GM10266 (cell line): ENCODE measurements at regions not wholly inside any gene's neighbourhood (a gene's known extent, or its start where the extent isn't known, plus 50 kb on each side); places are given as distances from the start of the nearest gene placed in this dataset.

Experiments used
- DNase-seq: peaks from one replicate; pipeline ENCODE4 v3.0.0; 2012; ENCODE audit errors: extremely low spot score
- TF ChIP-seq, protein P1 (sequence below): IDR thresholded peaks from 2 replicates; pipeline ENCODE4 v1.5.1; 2012; ENCODE audit warnings: mild to moderate bottlenecking, low read depth; ENCODE audit not compliant: control insufficient read depth, insufficient read depth; ENCODE audit errors: missing control alignments

DNA sequence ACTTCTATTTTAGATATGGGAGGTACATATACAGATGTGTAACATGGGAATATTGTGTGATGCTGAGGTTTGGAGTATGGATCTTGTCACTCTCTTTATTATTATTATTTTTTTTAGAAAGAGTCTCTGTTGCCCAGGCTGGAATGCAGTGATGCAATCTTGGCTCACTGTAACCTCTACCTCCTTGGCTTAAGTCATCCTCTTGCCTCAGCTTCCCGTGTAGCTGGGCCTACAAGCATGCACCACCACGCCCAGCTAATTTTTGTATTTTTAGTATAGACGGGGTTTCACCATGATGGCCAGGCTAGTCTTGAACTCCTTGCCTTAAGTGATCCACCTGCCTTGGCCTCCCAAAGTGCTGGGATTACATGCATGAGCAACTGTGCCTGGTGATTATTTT is 138.4 kb upstream of the SLC28A3 start:
- TF ChIP-seq, protein P1, sequence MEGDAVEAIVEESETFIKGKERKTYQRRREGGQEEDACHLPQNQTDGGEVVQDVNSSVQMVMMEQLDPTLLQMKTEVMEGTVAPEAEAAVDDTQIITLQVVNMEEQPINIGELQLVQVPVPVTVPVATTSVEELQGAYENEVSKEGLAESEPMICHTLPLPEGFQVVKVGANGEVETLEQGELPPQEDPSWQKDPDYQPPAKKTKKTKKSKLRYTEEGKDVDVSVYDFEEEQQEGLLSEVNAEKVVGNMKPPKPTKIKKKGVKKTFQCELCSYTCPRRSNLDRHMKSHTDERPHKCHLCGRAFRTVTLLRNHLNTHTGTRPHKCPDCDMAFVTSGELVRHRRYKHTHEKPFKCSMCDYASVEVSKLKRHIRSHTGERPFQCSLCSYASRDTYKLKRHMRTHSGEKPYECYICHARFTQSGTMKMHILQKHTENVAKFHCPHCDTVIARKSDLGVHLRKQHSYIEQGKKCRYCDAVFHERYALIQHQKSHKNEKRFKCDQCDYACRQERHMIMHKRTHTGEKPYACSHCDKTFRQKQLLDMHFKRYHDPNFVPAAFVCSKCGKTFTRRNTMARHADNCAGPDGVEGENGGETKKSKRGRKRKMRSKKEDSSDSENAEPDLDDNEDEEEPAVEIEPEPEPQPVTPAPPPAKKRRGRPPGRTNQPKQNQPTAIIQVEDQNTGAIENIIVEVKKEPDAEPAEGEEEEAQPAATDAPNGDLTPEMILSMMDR = no peak
- DNase-seq = no peak

DNA sequence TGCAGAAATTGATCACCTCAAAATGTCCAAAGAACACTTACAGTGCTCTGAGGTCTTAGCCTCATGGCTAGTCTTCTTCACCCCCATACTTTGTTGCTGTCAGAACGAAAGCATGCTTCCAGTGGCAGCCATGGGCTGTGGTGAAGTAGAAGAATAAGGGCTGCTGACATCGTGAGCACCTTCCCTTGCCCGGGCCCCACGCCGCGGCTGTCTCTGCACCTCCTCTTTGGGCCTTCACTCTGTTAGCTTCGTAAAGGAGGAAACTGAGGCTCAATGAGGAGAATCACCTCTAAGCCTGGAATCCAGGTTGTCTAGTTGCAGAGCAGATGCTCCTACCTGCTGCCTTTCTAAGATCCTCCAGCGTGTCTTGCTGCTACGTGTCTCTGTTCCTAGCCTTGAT is 139.5 kb upstream of the SLC28A3 start:
- TF ChIP-seq, protein P1 = no peak
- no peak for DNase-seq

DNA sequence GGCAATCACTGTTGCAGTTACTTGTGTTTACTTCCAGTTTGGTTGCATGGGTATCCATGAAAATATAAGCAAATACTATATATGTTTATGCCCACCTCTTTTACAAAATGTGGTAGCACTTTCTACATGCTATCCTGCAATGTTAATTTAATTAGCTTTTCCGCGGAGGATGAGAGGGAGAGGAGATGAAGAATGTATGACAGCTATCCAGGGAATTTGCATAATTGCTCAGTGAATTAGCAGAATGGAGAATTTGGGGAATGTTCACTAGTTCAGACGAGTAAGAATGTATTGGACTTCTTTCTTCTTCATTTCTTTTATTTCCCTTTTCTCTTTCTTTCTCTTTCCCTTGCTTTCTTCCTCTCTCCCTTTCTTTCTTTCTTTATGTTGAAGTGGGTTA is 140.7 kb upstream of the SLC28A3 start:
- DNase-seq = no peak
- TF ChIP-seq, protein P1 = no peak

DNA sequence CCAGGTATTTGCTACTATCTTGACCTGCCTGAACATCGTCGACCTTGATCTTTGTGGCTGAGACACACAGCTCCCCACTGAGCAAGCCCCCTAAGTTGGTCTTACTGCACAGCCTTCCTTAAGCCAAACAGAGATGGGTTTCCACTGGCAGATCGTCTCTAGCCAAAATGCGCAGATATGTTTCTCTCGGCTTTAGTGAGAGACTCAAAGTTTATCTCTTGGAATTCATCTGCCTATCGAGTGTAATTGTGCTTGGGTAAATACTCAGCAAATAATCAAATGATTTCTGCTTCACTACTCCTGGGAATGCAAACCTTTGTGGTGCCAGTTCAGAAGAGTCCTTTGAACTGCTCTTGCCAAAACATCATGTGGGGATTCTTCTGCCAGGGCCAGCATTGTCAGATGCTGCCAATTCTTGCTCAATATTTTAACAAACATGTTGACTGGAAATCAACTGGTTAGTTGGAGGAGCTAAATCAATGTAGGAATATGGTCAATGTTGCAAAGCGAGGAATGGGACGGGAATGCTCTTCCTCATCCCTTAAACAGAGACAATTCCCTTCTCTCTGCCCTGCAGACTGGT is 141.2 kb upstream of the SLC28A3 start:
- TF ChIP-seq, protein P1 = no peak
- DNase-seq = no peak

DNA sequence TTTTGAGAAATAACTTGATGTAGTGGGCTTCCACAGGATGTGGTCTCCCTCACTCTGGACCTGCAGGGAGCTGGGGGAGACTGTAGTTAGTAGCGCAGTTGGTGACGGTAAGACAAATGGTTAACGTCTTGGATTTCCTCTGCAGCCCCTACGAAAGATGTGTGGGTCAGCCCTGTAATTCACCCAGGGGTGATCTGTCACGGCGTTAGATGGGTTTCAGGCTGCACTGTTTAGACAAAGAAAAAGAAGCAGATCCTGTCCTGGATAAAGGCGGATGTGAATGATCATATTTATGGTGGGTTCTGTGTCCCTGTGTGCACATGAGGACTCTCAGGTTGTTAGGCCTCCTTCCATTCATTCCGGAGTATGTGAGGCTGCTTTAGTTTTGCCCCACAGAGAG is 142.0 kb upstream of the SLC28A3 start:
- TF ChIP-seq, protein P1 = no peak
- no peak for DNase-seq

DNA sequence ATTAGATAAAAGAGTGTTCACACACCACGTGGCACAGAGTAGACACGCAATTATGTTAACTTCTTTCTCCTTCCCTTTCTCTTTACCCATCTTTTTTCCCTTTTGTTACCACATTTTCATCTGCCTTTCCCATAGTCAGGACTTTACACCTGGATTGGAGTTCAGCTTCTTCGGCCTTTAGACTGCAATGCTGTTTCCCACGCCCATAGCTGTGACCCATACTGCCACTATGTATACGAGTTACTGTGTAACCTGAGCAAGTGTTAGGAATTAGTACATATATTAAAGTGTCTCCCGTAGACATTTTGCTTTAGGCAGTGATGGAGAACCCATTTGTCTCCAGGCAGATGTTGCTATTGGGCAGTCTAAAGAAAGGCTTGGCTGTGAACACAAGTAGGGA is 143.6 kb upstream of the SLC28A3 start:
- DNase-seq = no peak
- TF ChIP-seq, protein P1 = no peak

DNA sequence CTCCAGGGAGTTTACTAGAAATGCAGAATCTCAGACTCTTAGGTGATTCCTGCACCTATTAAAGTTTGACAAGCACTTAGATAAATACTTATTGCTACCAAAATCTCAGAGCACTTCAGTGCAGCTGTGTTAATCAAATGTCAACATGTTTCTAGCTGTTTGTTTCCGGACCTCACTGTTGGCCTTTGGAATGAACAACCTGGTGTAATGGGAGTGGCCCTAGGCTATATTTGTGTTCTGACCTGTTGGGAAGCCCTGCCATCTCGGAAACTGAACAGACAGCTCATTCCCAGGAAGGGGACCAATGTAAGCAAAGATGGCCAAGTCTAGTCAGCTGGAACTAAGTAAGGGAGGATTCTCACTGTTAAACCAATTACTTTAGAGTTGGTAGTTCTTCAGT is 145.0 kb upstream of the SLC28A3 start:
- TF ChIP-seq, protein P1 = no peak
- DNase-seq = no peak
